Inferior parietal cortex (tissue), 1 donor: ENCODE measurements at regions not wholly inside any gene's neighbourhood (a gene's known extent, or its start where the extent isn't known, plus 50 kb on each side); places are given as distances from the start of the nearest gene placed in this dataset.

Experiments
- DNase-seq: peaks from one replicate; pipeline ENCODE4 v3.0.0-alpha.2; 2016; ENCODE audit errors: extremely low spot score

GRCh38 chr13:78426183-78426582 lies 177.2 kb downstream of the POU4F1 start:
- DNase-seq: no peak

- DNase-seq: no peak
Measured at GRCh38 chr13:78420814-78421213, 182.5 kb downstream of the POU4F1 start.

GRCh38 chr13:78413887-78414553 lies 189.3 kb downstream of the POU4F1 start:
- no peak for DNase-seq

GRCh38 chr13:78410847-78411246 lies 192.5 kb downstream of the POU4F1 start:
- no peak for DNase-seq

GRCh38 chr13:78410164-78410563 lies 193.2 kb downstream of the POU4F1 start:
- no peak for DNase-seq

- DNase-seq: no peak
Measured at GRCh38 chr13:78409172-78409571, 194.2 kb downstream of the POU4F1 start.

GRCh38 chr13:78404846-78405360 lies 198.4 kb downstream of the POU4F1 start:
- DNase-seq: no peak

- DNase-seq: no peak
Measured at GRCh38 chr13:78402708-78403400, 200.5 kb downstream of the POU4F1 start.

- DNase-seq: no peak
Measured at GRCh38 chr13:78401873-78402707, 201.3 kb downstream of the POU4F1 start.

GRCh38 chr13:78398743-78399410 lies 204.5 kb downstream of the POU4F1 start:
- no peak for DNase-seq

- DNase-seq: no peak
Measured at GRCh38 chr13:78393286-78394142, 209.8 kb downstream of the POU4F1 start.

- no peak for DNase-seq
Measured at GRCh38 chr13:78383899-78384298, 219.5 kb downstream of the POU4F1 start.

- DNase-seq: no peak
Measured at GRCh38 chr13:78383071-78383484, 220.3 kb downstream of the POU4F1 start.

GRCh38 chr13:78382491-78382890 lies 220.9 kb downstream of the POU4F1 start:
- DNase-seq: no peak

- no peak for DNase-seq
Measured at GRCh38 chr13:78376822-78377221, 226.5 kb downstream of the POU4F1 start.

GRCh38 chr13:78376033-78376432 lies 227.3 kb downstream of the POU4F1 start:
- DNase-seq: no peak

- DNase-seq: no peak
Measured at GRCh38 chr13:78372581-78372980, 230.8 kb downstream of the POU4F1 start.

- no peak for DNase-seq
Measured at GRCh38 chr13:78370231-78370630, 233.1 kb downstream of the POU4F1 start.

GRCh38 chr13:78364711-78365110 lies 238.6 kb downstream of the POU4F1 start:
- no peak for DNase-seq

- no peak for DNase-seq
Measured at GRCh38 chr13:78341032-78341431, 262.3 kb downstream of the POU4F1 start.

- no peak for DNase-seq
Measured at GRCh38 chr13:78339927-78340326, 263.4 kb downstream of the POU4F1 start.
